ENCODE measurements at regions not wholly inside any gene's neighbourhood (a gene's known extent, or its start where the extent isn't known, plus 50 kb on each side); places are given as distances from the start of the nearest gene placed in this dataset.

- no peak for TF ChIP-seq CTCF (IDR thresholded peaks at IDR 0.05; ENCODE audit: low read depth, low read length, missing control alignments)
- DNase-seq = no peak
- in situ Hi-C loops (cut with HindIII; ENCODE audit: low pct_ligation_motif_present, low sequenced_read_pairs) = no loop called here
These were observed 857.0 kb upstream of the SPRY2 start for GRCh38 chr13:81197966-81198365.

GRCh38 chr13:81197483-81197882 lies 856.6 kb upstream of the SPRY2 start:
- in situ Hi-C loops (cut with HindIII; ENCODE audit: low pct_ligation_motif_present, low sequenced_read_pairs) = no loop called here
- Histone ChIP-seq H3K27ac (no peak overlapping the region), H3K27me3 (replicated peaks) (no peaks in the 10 kb centered on the region), H3K4me3 (ENCODE audit: low read depth, low read length) (no peak overlapping the region), H3K36me3 (replicated peaks) (no peaks in the 10 kb centered on the region)
- no peak for DNase-seq
- no peak for TF ChIP-seq CTCF (IDR thresholded peaks at IDR 0.05; ENCODE audit: low read depth, low read length, missing control alignments)

More at GRCh38 chr13:81197966-81198365, 857.0 kb upstream of the SPRY2 start:
- H3K27me3 ChIP-seq (replicated peaks) = no peaks in the 10 kb centered on the region
- no peak overlapping the region for H3K4me3 ChIP-seq (ENCODE audit: low read depth, low read length)
- H3K27ac ChIP-seq = no peak overlapping the region
- H3K36me3 ChIP-seq (replicated peaks) = no peaks in the 10 kb centered on the region

- H3K27me3 ChIP-seq (replicated peaks) = no peaks in the 10 kb centered on the region
- in situ Hi-C loops (cut with HindIII; ENCODE audit: low pct_ligation_motif_present, low sequenced_read_pairs) = no loop called here
- TF ChIP-seq CTCF (IDR thresholded peaks at IDR 0.05; ENCODE audit: low read depth, low read length, missing control alignments) = no peak
- no peaks in the 10 kb centered on the region for H3K36me3 ChIP-seq (replicated peaks)
- DNase-seq = no peak
- no peak overlapping the region for H3K27ac ChIP-seq
- H3K4me3 ChIP-seq (ENCODE audit: low read depth, low read length) = no peak overlapping the region
These were observed 853.4 kb upstream of the SPRY2 start for GRCh38 chr13:81194362-81194761.

- no peak overlapping the region for H3K4me3 ChIP-seq (ENCODE audit: low read depth, low read length)
- H3K36me3 ChIP-seq (replicated peaks) = no peaks in the 10 kb centered on the region
- TF ChIP-seq CTCF (IDR thresholded peaks at IDR 0.05; ENCODE audit: low read depth, low read length, missing control alignments) = no peak
- in situ Hi-C loops (cut with HindIII; ENCODE audit: low pct_ligation_motif_present, low sequenced_read_pairs) = no loop called here
- DNase-seq = peak; percentile 11
- no peaks in the 10 kb centered on the region for H3K27me3 ChIP-seq (replicated peaks)
- no peak overlapping the region for H3K27ac ChIP-seq
These were observed 843.8 kb upstream of the SPRY2 start for GRCh38 chr13:81184556-81185265.

GRCh38 chr13:81172603-81173002 lies 831.7 kb upstream of the SPRY2 start:
- no peak overlapping the region for H3K27ac ChIP-seq

More at GRCh38 chr13:81172603-81173002, 831.7 kb upstream of the SPRY2 start:
- no peak for DNase-seq
- no peak for TF ChIP-seq CTCF (IDR thresholded peaks at IDR 0.05; ENCODE audit: low read depth, low read length, missing control alignments)
- in situ Hi-C loops (cut with HindIII; ENCODE audit: low pct_ligation_motif_present, low sequenced_read_pairs) = no loop called here
- Histone ChIP-seq H3K4me3 (ENCODE audit: low read depth, low read length) (no peak overlapping the region), H3K36me3 (replicated peaks) (no peaks in the 10 kb centered on the region), H3K27me3 (replicated peaks) (no peaks in the 10 kb centered on the region)
